Midbrain (tissue), 1 donor: ENCODE measurements at regions not wholly inside any gene's neighbourhood (a gene's known extent, or its start where the extent isn't known, plus 50 kb on each side); places are given as distances from the start of the nearest gene placed in this dataset.

Experiments used
- DNase-seq: peaks from one replicate; lab custom pipeline; 2025; lab: John Stamatoyannopoulos, UW

- DNase-seq, result no peak
Measured at GRCh38 chr6:92635553-92636153, 783.7 kb downstream of the EPHA7 start.

- DNase-seq, result no peak
Measured at GRCh38 chr6:92634561-92634960, 784.8 kb downstream of the EPHA7 start.

- DNase-seq, result no peak
Measured at GRCh38 chr6:92623431-92623830, 795.9 kb downstream of the EPHA7 start.

- no peak for DNase-seq
Measured at GRCh38 chr6:92617721-92618120, 801.6 kb downstream of the EPHA7 start.

- DNase-seq, result no peak
Measured at GRCh38 chr6:92608751-92609150, 810.6 kb downstream of the EPHA7 start.

GRCh38 chr6:92593201-92593600 is 826.2 kb downstream of the EPHA7 start:
- DNase-seq, result no peak

GRCh38 chr6:92589996-92590395 is 829.4 kb downstream of the EPHA7 start:
- no peak for DNase-seq

- no peak for DNase-seq
Measured at GRCh38 chr6:92588148-92588547, 831.2 kb downstream of the EPHA7 start.

- no peak for DNase-seq
Measured at GRCh38 chr6:92587525-92587924, 831.8 kb downstream of the EPHA7 start.

GRCh38 chr6:92586236-92586977 is 833.0 kb downstream of the EPHA7 start:
- no peak for DNase-seq

- no peak for DNase-seq
Measured at GRCh38 chr6:92582211-92582610, 837.1 kb downstream of the EPHA7 start.

- no peak for DNase-seq
Measured at GRCh38 chr6:92577077-92577719, 842.2 kb downstream of the EPHA7 start.

GRCh38 chr6:92568541-92568940 is 850.8 kb downstream of the EPHA7 start:
- no peak for DNase-seq

- no peak for DNase-seq
Measured at GRCh38 chr6:92566632-92567031, 852.7 kb downstream of the EPHA7 start.

GRCh38 chr6:92564376-92564775 is 855.0 kb downstream of the EPHA7 start:
- DNase-seq, result no peak

GRCh38 chr6:92559611-92560010 is 859.7 kb downstream of the EPHA7 start:
- DNase-seq, result no peak

GRCh38 chr6:92559003-92559402 is 860.4 kb downstream of the EPHA7 start:
- no peak for DNase-seq

GRCh38 chr6:92550501-92550900 is 868.9 kb downstream of the EPHA7 start:
- DNase-seq, result no peak

- DNase-seq, result no peak
Measured at GRCh38 chr6:92545861-92546260, 873.5 kb downstream of the EPHA7 start.

GRCh38 chr6:92541448-92542060 is 877.8 kb downstream of the EPHA7 start:
- DNase-seq, result no peak

- no peak for DNase-seq
Measured at GRCh38 chr6:92538926-92539325, 880.4 kb downstream of the EPHA7 start.

- DNase-seq, result no peak
Measured at GRCh38 chr6:92538275-92538674, 881.1 kb downstream of the EPHA7 start.

- no peak for DNase-seq
Measured at GRCh38 chr6:92534109-92534508, 885.2 kb downstream of the EPHA7 start.
